Endothelial cell of umbilical vein (primary cell): ENCODE measurements at regions not wholly inside any gene's neighbourhood (a gene's known extent, or its start where the extent isn't known, plus 50 kb on each side); places are given as distances from the start of the nearest gene placed in this dataset.

Experiments used
- BruUV-seq: library from RNA; stranded (reverse); fragments of 400-500 nt; replicated peaks from 2 replicates; lab custom pipeline; 2021; lab: Mats Ljungman, UMichigan
- CTCF ChIA-PET: fragments of 300-600, 350-600 bp; sonication (Branson Sonifier 250); formaldehyde crosslinking; loops from one replicate; lab custom pipeline; 2021; ENCODE audit warnings: antibody characterized with exemption, inconsistent platforms; lab: Charles Lee
- POLR2A ChIA-PET: fragments of 300-600, 350-600 bp; sonication (Branson Sonifier 250); formaldehyde crosslinking; loops from one replicate; lab custom pipeline; 2021; ENCODE audit warnings: antibody characterized with exemption, inconsistent platforms; lab: Charles Lee
- DNase-seq: peaks from one replicate; pipeline ENCODE4 v3.0.0-alpha.2; 2011; ENCODE audit warnings: low read depth, low spot score
- FAIRE-seq: peaks from 2 replicates; lab custom pipeline; 2011; peaks lifted over from hg19 to GRCh38; lab: Jason Lieb, UNC
- H2AFZ ChIP-seq: 2 replicates; pipeline ENCODE4 v1.6.0; 2012; ENCODE audit warnings: low read depth, low read length, control low read depth, inconsistent platforms
- H3K27ac ChIP-seq: 2 replicates; pipeline ENCODE4 v1.5.1; 2011; ENCODE audit warnings: low read depth, mild to moderate bottlenecking, control low read depth, low read length, moderate library complexity; ENCODE audit not compliant: insufficient read depth
- H3K27me3 ChIP-seq, 2 experiments: 2 replicates each; pipeline versions ENCODE4 v1.6.0 to v1.6.1; 2011; ENCODE audit warnings: low read length in 2 of 2, mixed read lengths in 1 of 2; ENCODE audit not compliant: control insufficient read depth in 2 of 2, insufficient read depth in 2 of 2
- H3K36me3 ChIP-seq, 2 experiments: 2 replicates in 1 of 2; 3 replicates in 1 of 2; pipeline ENCODE4 v1.5.1; 2011; ENCODE audit warnings: low read length in 2 of 2, mild to moderate bottlenecking in 1 of 2, moderate library complexity in 1 of 2; ENCODE audit not compliant: control insufficient read depth in 2 of 2, insufficient read depth in 2 of 2; ENCODE audit errors: extremely low read depth in 1 of 2
- H3K4me1 ChIP-seq: 3 replicates; pipeline ENCODE4 v1.5.1; 2011; ENCODE audit warnings: mild to moderate bottlenecking, low read length; ENCODE audit not compliant: control insufficient read depth, insufficient read depth; ENCODE audit errors: extremely low read depth
- H3K4me2 ChIP-seq: 2 replicates; pipeline ENCODE4 v1.6.1; 2011; ENCODE audit warnings: low read length, control low read depth, mixed read lengths; ENCODE audit not compliant: insufficient read depth
- H3K4me3 ChIP-seq, 3 experiments: fragments of 200-600 bp in 1 of 3; sonication (generic), shearing (Covaris generic) in 1 of 3; replicated peaks in 1 of 3; 2 replicates each; pipeline ENCODE4 v1.5.1; 2011 to 2016; ENCODE audit warnings: control low read depth in 3 of 3, low read length in 3 of 3, mild to moderate bottlenecking in 2 of 3, inconsistent platforms in 1 of 3, low read depth in 1 of 3, moderate library complexity in 1 of 3; ENCODE audit not compliant: insufficient read depth in 1 of 3
- H3K79me2 ChIP-seq: 2 replicates; pipeline ENCODE4 v1.6.0; 2012; ENCODE audit warnings: low read length, inconsistent platforms; ENCODE audit not compliant: control insufficient read depth, insufficient read depth
- H3K9ac ChIP-seq: replicated peaks from 2 replicates; pipeline ENCODE3; 2011; ENCODE audit warnings: low read length, control low read depth; ENCODE audit not compliant: insufficient read depth; ENCODE audit errors: extremely low read depth
- H3K9me1 ChIP-seq: replicated peaks from 3 replicates; pipeline ENCODE4 v1.6.0; 2011; ENCODE audit warnings: mild to moderate bottlenecking, low read length; ENCODE audit not compliant: control insufficient read depth, insufficient read depth; ENCODE audit errors: extremely low read depth
- H3K9me3 ChIP-seq: replicated peaks from 2 replicates; pipeline ENCODE4 v1.5.1; 2012; ENCODE audit warnings: low read length, inconsistent platforms; ENCODE audit not compliant: control insufficient read depth, insufficient read depth
- H4K20me1 ChIP-seq: replicated peaks from 2 replicates; pipeline ENCODE3; 2011; ENCODE audit warnings: mild to moderate bottlenecking, low read length; ENCODE audit not compliant: control insufficient read depth, insufficient read depth; ENCODE audit errors: extremely low read depth
- CTCF ChIP-seq, 2 donors: IDR thresholded peaks; 1 replicate in 1 of 2; 2 replicates in 1 of 2; pipeline ENCODE4 v1.5.1; 2011; ENCODE audit warnings: low read length in 2 of 2, mild to moderate bottlenecking in 2 of 2, moderate library complexity in 2 of 2, control low read depth in 1 of 2, inconsistent platforms in 1 of 2, low read depth in 1 of 2; ENCODE audit not compliant: insufficient read depth in 1 of 2; ENCODE audit errors: extremely low read depth in 1 of 2
- EZH2 ChIP-seq: IDR thresholded peaks from 2 replicates; pipeline ENCODE4 v1.6.1; 2012; ENCODE audit warnings: borderline replicate concordance, low read depth, mild to moderate bottlenecking, moderate library complexity, low read length, inconsistent platforms; ENCODE audit not compliant: severe bottlenecking
- FOS ChIP-seq: IDR thresholded peaks from 2 replicates; pipeline ENCODE4 v1.6.1; 2011; ENCODE audit warnings: mild to moderate bottlenecking, low read length, moderate library complexity, borderline replicate concordance; ENCODE audit not compliant: insufficient read depth
- GATA2 ChIP-seq: IDR thresholded peaks from 2 replicates; pipeline ENCODE4 v1.7.0; 2011; ENCODE audit warnings: low read depth, mild to moderate bottlenecking, moderate library complexity, mixed read lengths, low read length; ENCODE audit not compliant: insufficient read length, insufficient read depth
- JUN ChIP-seq: IDR thresholded peaks from 2 replicates; pipeline ENCODE4 v1.6.1; 2011; ENCODE audit warnings: borderline replicate concordance, low read depth; ENCODE audit not compliant: insufficient read length, insufficient read depth
- MAX ChIP-seq: IDR thresholded peaks from 2 replicates; pipeline ENCODE4 v1.6.1; 2011; ENCODE audit not compliant: insufficient read depth, insufficient read length
- MYC ChIP-seq: IDR thresholded peaks from one replicate; pipeline ENCODE4 v1.6.1; 2011; ENCODE audit warnings: mild to moderate bottlenecking, low read depth, low read length
- POLR2A ChIP-seq: IDR thresholded peaks from 2 replicates; pipeline ENCODE4 v1.6.1; 2012; ENCODE audit warnings: low read depth, mild to moderate bottlenecking, control low read depth, low read length
- POLR2AphosphoS5 ChIP-seq: IDR thresholded peaks from 2 replicates; pipeline ENCODE4 v1.6.1; 2012; ENCODE audit warnings: low read depth, mild to moderate bottlenecking, control low read depth, low read length, moderate library complexity; ENCODE audit not compliant: insufficient read depth
- dilution Hi-C: fragments of 300-500 bp; cut with MboI; formaldehyde crosslinking; loops from one replicate; pipeline ENCODE4 v1.15.0; 2019; ENCODE audit warnings: low sequenced_read_pairs; ENCODE audit not compliant: extremely low pct_ligation_motif_present
- intact Hi-C: fragments of 100-400 bp; cut with micrococcal nuclease; formaldehyde crosslinking; loops from one replicate; pipeline ENCODE4 v1.10.0; 2022

- no peaks in the 10 kb centered on the region for H3K4me1 ChIP-seq
- H3K36me3 ChIP-seq, result no peaks in the 10 kb centered on the region
- H3K27ac ChIP-seq, result no peak overlapping the region
- BruUV-seq, result no TSS peak
- POLR2A ChIA-PET, result no interaction called here
- no peak overlapping the region for H3K4me2 ChIP-seq
- no peaks in the 10 kb centered on the region for H3K27me3 ChIP-seq
- TF ChIP-seq GATA2 (no peak), FOS (no peak), MAX (no peak), MYC (no peak), JUN (no peak), EZH2 (no peak), POLR2AphosphoS5 (no peak), POLR2A (no peak), CTCF (IDR thresholded peaks at IDR 0.05; ENCODE audit: extremely low read depth in 1 of 2, insufficient read depth in 1 of 2, low read depth in 1 of 2, low read length in 2 of 2) (no peak)
- no peak overlapping the region for H3K9ac ChIP-seq
- H4K20me1 ChIP-seq, result no peaks in the 10 kb centered on the region
- H3K4me3 ChIP-seq, result no peak overlapping the region
- intact Hi-C loops (no loop called here), dilution Hi-C loops (no loop called here)
- no peaks in the 10 kb centered on the region for H3K9me3 ChIP-seq
- H2AFZ ChIP-seq, result no peak overlapping the region
- no peaks in the 10 kb centered on the region for H3K9me1 ChIP-seq
- CTCF ChIA-PET, result interaction anchor here (1.0 kb wide), 1 partner anchor 359 kb away, joined by 3 read pairs; no protein-coding TSS in a partner anchor
- FAIRE-seq, result no peak
- no peak for DNase-seq
- H3K79me2 ChIP-seq, result no peaks in the 10 kb centered on the region
These were observed 53.1 kb downstream of the RESF1 start for GRCh38 chr12:32012249-32012785.
